Vagina (tissue), 2 donors: ENCODE measurements at regions not wholly inside any gene's neighbourhood (a gene's known extent, or its start where the extent isn't known, plus 50 kb on each side); places are given as distances from the start of the nearest gene placed in this dataset.

Experiments used
- CTCF ChIP-seq, 3 experiments: fragments of 450-650 bp in 2 of 3; fragments of 200-600 bp in 1 of 3; sonication (generic) in 1 of 3; IDR thresholded peaks; one replicate each; pipeline ENCODE4 v1.5.1; 2017 to 2019; ENCODE audit warnings: antibody characterized with exemption in 3 of 3, mild to moderate bottlenecking in 2 of 3, moderate library complexity in 2 of 3
- POLR2A ChIP-seq, 2 donors: fragments of 450-650 bp; IDR thresholded peaks; one replicate each; pipeline ENCODE4 v1.6.1; 2017; ENCODE audit warnings: antibody characterized with exemption in 2 of 2, mild to moderate bottlenecking in 2 of 2, moderate library complexity in 2 of 2

DNA sequence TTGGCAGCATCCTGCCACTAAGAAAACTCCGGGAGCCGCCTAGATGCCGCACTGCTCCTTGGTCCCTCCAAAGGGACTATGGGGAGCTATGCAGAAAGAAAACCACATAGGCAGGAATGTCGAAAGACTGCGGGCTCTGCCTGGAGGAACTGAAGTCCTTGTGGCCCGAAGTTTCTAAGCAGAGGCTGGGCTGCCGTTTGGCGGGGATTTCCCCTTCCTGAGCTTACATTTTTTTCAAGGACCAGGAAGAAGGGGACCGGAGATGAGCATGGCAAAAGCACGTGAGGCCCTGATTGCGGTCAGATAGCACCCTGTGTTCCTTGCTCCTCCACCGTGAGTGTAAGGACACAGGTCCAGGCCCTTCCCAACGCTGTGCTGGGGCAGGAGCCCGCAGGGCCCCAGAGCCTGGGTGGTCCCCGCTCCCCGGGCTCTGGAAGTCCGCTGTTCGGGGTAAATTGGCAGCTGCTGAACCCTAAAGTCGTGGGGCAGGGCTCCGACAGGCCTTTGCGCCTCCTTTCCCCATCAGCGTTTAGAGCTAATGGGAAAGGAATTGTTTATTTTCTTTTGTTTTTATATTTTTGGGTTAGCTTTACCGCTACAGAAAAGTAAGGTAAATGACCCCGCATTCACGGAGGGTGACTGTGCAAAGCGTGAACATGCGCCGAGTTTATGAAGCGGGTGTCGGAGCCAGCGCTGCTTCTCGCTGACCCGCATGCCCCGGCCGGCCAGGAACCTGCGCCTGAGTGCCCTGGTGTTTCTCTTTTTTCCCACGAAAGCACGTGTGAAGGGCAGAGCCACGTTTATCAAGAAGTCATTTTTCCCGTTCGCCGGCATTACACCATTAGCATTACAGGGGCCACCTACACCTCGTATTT, 356.5 kb upstream of the ZNF32 start:
- TF ChIP-seq CTCF (IDR thresholded peaks at IDR 0.05): no peak
- no peak for TF ChIP-seq POLR2A (IDR thresholded peaks at IDR 0.05)
